ENCODE measurements at regions not wholly inside any gene's neighbourhood (a gene's known extent, or its start where the extent isn't known, plus 50 kb on each side); places are given as distances from the start of the nearest gene placed in this dataset.

DNA sequence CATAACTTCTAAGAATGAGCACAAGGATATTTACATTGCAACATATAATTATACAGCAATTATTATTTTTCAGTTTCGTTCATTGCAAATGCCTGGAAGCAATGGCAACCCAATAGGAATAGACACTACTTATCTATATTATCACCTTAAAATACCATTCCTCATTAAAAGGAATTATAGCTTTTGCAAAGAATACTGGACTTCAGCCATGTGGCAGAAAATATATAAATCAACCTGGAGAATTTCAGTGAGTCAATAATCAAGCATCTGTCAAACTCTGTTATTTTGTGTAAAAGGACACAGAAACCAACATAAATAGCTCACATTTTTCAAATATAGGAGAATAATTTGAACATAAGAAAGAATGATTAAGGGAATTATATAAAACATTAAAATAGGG is 96.1 kb upstream of the SEMA3C start:
- TF ChIP-seq CTCF (IDR thresholded peaks at IDR 0.05; ENCODE audit: borderline replicate concordance, insufficient read depth, low read depth, low read length), result no peak
- H3K4me3 ChIP-seq (ENCODE audit: low read depth, low read length), result no peak overlapping the region

- TF ChIP-seq CTCF (IDR thresholded peaks at IDR 0.05; ENCODE audit: borderline replicate concordance, insufficient read depth, low read depth, low read length), result no peak
Measured at GRCh38 chr7:81014266-81014665, 95.4 kb upstream of the SEMA3C start.

GRCh38 chr7:81013083-81013817 is 94.4 kb upstream of the SEMA3C start:
- no peak for TF ChIP-seq CTCF (IDR thresholded peaks at IDR 0.05; ENCODE audit: borderline replicate concordance, insufficient read depth, low read depth, low read length)
- H3K4me3 ChIP-seq (ENCODE audit: low read depth, low read length), result no peak overlapping the region

More at GRCh38 chr7:81014266-81014665, 95.4 kb upstream of the SEMA3C start:
- H3K4me3 ChIP-seq (ENCODE audit: low read depth, low read length), result no peak overlapping the region

GRCh38 chr7:81008901-81009300 is 90.0 kb upstream of the SEMA3C start:
- H3K4me3 ChIP-seq (ENCODE audit: low read depth, low read length), result no peak overlapping the region
- no peak for TF ChIP-seq CTCF (IDR thresholded peaks at IDR 0.05; ENCODE audit: borderline replicate concordance, insufficient read depth, low read depth, low read length)

- no peak for TF ChIP-seq CTCF (IDR thresholded peaks at IDR 0.05; ENCODE audit: borderline replicate concordance, insufficient read depth, low read depth, low read length)
- H3K4me3 ChIP-seq (ENCODE audit: low read depth, low read length), result no peak overlapping the region
Measured at GRCh38 chr7:81007051-81007450, 88.2 kb upstream of the SEMA3C start.

GRCh38 chr7:81005254-81005653 is 86.4 kb upstream of the SEMA3C start:
- no peak overlapping the region for H3K4me3 ChIP-seq (ENCODE audit: low read depth, low read length)
- TF ChIP-seq CTCF (IDR thresholded peaks at IDR 0.05; ENCODE audit: borderline replicate concordance, insufficient read depth, low read depth, low read length), result no peak

- TF ChIP-seq CTCF (IDR thresholded peaks at IDR 0.05; ENCODE audit: borderline replicate concordance, insufficient read depth, low read depth, low read length), result no peak
- H3K4me3 ChIP-seq (ENCODE audit: low read depth, low read length), result no peak overlapping the region
Measured at GRCh38 chr7:81004098-81004497, 85.2 kb upstream of the SEMA3C start.

All from GM12875 (cell line).